HG02759 (cell line): ENCODE measurements at regions not wholly inside any gene's neighbourhood (a gene's known extent, or its start where the extent isn't known, plus 50 kb on each side); places are given as distances from the start of the nearest gene placed in this dataset.

Source experiments
- ATAC-seq: cut with Tn5 transposase; IDR thresholded peaks from one replicate; pipeline ENCODE4 v1.9.1; 2021; ENCODE audit warnings: mild to moderate bottlenecking, moderate library complexity; ENCODE audit not compliant: unreplicated experiment

DNA sequence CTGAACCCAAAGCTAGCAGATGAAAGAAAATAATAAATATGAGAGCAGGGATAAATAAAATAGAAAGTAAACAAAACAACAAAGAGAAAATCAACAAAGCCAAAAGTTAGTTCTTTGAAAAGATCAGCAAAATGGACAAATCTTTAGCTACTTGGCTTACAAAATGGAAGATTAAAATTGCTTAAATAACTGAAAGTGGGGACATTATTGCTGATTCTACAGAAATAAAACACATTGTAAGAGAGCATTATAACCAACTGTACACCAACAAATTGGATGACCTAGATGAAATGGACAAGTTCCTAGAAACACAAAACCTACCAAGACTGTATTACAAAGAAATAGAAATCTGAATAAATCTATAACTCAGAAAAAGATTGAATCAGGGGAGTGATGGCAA lies 238.3 kb upstream of the C1orf87 start:
- ATAC-seq, result no peak

DNA sequence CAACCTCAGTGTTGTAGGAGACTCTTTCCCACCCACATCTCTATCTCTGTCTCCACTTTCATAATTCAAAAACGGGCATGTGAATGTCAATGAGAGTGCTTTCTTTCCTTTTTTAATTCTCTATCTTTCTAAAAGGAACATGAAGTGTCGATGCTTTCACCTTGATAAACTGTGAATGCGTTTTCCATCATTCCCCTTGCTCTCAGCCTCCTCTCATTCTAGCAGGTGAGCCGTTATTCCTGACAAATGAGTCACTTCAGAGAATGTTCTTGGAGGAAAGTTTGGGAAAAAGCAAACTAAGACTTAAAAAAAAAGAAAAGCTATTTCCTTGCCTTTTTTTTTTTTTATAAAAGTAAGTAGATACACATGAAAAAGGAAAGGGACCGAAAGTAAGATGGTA lies 226.0 kb upstream of the C1orf87 start:
- ATAC-seq, result no peak

DNA sequence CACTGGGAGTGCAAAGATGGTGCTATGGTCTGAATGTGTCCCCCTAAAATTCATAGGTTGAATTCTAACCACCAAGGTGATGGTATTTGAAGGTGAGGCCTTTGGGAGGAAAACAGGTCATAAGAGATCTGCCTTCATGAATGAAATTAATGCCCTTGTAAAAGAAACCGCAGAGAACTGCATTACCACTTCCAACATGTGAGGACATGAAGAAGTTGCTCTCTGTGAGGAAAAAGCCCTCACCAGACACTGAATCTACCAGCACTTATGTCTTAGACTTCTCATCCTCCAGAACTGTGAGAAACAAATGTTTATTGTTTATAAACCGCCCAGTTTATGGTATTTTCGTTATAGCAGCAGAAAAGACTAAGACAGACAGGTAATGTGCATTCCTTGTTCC lies 224.7 kb upstream of the C1orf87 start:
- no peak for ATAC-seq

DNA sequence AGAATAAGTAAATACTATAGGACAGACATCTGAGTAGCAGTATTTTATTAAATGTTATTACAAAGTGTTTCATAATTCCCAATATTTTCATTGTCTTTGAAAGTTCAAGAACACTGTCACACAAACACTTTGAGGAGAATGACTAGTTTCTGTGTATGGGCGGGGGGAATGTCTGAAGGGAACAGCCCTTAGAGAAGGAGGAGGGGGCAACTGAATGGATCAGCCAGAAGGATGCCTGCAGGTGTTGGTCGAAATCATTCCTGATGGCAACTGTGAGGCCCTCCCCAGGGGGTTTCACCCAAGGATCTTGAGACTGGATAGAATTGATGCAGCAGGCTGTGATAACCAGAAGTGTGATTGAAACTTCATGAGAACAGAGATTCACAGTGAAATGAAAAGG lies 223.2 kb upstream of the C1orf87 start:
- ATAC-seq, result no peak

DNA sequence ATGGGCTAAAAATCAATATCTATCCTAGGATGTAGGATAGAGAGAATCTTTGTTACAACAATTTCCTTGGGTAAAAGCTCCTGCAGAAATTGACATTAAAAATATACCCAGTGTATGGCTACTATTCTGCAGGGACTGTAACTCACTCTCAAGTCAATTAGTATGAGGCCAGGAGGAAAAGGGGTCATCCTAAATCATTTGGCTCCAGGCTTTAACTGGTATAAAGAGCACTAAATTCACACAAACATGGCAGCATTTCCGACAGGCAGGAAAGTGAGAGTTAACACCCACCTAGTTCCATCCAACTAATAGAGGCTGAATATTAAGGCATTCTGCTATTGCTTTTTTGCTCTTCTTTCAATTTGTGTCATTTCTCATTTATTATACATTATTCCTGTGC lies 218.6 kb upstream of the C1orf87 start:
- no peak for ATAC-seq

DNA sequence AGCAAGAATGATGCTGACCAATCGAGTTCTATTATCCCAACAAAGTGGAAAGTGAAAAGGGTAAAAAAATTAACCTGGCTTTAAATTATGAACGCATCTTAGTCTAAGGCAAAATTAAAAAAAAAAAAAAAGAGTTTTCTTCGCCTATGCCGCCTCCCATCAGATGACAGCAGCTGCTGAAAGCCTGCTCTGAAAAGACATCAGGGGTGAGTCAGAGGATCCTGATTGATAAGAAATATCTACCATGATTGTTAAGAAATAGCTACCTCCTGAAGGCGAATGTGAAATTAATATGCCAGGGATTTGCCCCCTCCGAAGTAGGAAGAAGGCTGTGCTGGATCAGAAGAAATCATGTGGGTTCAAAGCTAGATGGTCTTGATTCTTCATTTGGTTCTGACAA lies 216.8 kb upstream of the C1orf87 start:
- ATAC-seq, result no peak

DNA sequence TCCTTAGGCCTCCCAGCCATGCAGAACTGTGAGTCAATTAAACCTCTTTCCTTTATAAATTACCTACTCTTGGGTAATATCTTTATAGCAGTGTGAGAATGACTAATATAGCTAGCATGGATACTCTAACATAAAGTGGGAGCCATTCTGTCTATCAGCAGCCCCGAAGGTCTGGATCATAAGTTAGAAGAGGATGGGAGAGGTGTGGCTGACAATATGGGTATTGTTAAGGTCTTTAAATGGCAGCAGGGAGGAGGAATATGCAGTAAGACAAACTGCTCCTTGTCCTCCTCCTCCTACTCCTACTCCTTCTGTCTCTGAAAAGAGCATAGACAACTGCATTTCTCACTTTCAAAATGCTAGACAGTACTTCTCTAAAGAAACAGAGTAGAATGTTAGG lies 214.0 kb upstream of the C1orf87 start:
- ATAC-seq, result no peak

DNA sequence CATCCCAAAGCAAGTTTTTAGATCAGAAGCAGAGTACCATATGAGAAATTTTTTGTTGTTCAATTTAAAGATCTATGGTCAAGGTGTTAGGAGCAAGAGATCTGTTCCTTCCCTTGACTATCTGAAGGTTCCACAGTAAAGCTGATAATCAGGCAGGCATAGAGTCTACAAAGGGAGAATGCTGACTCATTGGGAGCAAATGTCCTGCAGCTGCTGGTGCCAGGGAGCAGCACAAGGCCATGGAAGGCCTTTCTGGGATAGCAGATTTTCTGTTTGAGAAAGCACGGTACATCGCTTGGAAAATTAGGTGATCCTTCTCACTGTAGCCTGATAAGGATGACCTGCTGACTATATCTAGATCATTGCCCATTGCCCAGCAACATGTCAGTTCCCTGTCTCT lies 210.1 kb upstream of the C1orf87 start:
- ATAC-seq, result no peak

DNA sequence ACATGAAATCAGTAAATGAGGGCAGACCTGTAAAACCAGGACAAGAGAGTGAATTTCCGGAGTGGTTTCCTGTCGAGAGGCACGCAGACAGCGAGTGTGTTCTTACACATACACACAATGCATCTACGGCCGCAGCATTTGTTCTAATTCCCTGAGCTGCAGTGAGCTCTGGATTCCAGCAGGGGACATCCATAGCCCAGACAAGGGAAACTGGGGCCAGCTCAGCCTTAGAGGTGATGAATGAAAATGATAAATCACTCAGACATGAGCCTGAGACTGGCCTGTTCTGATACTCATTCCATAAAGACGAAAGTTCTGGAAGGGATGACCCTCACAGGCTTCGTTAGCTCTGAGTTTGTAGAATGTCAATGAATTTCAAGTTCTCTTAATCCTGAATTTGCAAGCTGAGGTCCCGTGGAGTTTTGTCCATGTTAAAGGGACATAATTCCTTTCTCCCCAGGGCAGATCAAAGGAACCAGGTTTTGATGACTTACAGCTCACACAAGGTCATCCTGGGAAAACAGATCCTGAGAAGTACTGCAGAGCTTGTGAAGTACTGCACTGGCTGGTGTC lies 207.9 kb upstream of the C1orf87 start:
- ATAC-seq, result peak; percentile 98

DNA sequence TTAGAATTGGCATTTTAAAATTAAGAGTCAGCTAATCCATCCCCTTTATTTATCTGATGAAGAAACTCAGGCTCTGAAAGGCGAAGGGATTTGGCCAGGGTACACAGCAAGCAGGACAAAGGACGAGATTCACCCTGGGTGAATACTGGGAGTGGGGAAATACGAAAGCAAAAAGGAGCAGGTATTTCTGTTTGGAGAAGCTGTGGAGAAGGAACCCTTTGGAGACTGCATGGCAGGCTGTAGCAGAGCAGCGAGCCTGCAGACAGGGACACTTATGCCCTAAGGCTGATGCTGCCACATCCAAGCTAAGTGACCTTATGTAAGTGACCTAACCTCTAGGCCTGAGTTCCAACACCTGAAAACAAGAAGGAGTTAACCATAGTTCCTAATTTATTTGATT lies 207.2 kb upstream of the C1orf87 start:
- peak; percentile 12 for ATAC-seq

DNA sequence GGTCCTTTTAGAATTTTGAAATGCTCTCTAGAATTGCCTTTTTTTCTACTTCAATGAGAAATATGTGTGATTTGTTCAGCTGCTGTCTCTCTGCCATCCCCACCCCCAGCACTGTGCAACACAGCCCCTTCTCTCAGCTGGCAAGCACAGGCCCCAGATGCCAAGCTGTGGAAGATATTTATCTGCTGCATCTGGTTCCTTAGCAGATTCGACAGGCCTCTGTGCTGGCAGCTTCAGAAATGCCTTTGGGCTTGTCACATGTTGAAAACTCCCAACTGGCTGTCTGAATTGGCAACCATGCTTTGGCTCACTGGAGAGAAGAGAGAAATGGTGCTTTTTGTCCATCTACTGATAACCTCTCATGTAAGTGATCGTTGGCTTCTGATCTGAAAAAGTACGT lies 206.7 kb upstream of the C1orf87 start:
- no peak for ATAC-seq

DNA sequence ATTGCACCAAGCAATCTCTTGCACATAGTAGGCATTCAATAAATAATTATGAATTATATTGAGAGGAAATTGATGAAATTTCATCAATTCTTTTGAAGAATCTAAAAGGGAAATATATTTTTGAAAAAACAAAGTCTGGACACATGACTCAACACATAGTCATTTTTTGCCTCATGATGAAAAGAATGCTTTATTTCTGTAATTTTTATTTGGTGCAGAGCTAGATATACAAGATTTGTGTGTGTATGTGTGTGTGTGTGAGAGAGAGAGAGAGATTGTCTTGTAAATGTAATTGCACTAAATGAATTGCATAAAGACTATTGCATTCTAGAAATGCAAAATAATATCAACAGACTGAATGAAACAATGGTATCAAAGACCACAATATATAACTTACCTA lies 206.2 kb upstream of the C1orf87 start:
- ATAC-seq, result no peak

DNA sequence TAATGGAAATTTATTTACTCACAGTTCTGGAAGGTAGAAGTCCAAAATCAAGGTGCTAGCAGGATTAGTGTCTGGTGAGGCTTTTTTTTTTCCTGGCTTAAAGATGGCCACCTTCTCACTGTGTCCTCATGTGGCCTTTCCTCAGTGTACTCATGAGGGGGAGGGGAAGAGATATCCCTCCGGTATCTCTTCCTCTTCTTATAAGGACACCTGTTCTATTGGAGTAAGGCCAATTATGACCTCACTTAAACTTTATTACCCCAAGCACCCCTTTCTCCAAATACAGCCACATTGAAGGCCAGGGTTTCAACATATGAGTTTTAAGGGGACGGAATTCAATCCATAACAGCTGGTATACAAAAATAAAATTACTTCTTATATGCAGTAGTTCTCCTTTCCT lies 203.7 kb upstream of the C1orf87 start:
- no peak for ATAC-seq

DNA sequence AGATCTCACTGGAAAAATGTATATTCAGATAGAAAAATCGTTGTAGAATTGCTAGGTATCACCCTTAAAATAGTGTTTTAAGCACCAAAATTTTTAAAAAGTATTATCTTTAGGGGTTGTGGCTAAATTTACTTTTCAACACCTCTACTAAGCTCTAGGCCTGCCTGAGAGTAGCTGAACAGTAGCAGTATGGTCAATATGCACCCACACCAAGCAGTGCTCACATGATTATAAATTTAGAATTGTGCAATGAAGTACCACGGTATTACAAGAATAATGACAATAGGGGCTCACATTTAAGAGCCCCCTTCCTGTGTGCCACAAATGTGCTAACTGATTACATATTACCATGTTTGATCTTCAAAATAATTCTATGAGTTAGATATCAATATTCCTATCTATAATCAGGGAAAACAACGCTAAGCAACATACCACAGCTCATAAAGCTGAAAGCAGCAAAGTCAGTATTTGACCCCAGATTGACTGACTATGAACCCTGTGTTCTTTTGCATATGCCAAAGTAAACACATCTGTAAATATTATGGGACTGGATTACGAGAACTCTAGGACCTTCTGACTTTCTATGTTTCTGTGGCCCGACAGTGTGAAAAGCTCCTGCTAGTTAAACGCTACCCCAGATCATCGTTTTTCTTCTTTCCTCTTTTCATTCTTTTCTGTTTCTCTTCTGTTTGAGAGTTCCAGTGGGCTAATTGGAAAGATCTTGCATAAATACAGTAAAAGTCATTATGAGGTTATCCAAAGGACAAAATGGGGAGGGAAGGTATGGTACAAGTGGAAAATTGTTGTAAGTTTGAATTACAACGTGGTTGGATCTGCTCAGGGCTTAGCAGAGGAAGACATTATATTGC lies 201.1 kb upstream of the C1orf87 start:
- no peak for ATAC-seq

DNA sequence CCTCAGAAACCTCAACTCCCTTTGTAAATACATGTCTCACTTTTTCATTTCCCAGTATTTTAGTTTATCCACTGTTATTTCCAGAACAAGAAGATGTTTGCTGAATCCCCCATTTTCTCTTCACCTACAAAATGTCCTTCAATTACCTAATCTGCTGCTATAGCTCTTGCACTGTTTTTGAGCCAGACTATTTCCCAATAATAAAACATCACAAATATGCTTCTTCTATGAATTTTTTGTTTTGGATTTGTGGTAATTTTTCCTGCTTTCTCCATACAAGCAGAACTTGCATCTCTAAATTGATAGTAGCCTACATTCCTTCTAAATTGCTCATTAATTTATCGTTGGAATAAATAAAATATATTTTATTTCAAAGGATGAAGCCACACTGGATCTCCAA lies 199.6 kb upstream of the C1orf87 start:
- ATAC-seq, result no peak

DNA sequence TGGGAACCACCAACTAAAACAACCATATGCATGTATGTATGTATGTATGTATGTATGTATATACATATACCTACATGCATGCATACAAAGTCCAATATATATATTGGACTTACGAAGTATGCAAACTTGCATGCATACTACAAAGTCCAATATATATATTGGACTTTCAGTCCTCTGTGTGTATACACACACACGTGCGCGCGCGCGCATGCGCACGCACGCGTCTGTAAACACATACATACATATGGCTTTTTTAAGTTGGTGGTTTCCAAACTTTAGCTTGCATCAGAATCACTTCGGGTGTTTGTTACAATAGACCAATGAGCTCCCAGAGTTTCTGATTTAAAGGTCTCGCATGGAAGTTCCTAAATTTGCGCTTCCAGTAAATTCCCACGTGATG lies 197.5 kb upstream of the C1orf87 start:
- ATAC-seq, result no peak

DNA sequence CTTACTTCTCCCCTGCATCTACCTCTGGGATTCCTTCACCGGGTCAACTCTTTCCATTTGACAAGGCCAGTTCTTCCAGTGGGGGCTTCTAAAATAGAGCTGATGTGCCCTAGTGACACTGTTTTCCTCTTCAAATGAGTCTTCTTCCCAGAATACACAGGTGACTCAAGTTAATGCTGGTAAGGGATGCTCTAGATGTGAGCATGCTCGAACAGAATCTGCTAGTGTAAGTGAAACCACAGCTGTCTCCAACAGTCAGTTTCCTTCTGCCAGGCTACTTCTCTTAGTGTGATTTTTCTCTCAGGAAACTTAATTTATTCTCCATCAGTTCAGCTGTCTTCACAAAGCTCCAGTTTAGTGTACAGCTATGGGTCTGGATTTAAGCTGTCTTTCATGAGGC lies 194.9 kb upstream of the C1orf87 start:
- no peak for ATAC-seq

DNA sequence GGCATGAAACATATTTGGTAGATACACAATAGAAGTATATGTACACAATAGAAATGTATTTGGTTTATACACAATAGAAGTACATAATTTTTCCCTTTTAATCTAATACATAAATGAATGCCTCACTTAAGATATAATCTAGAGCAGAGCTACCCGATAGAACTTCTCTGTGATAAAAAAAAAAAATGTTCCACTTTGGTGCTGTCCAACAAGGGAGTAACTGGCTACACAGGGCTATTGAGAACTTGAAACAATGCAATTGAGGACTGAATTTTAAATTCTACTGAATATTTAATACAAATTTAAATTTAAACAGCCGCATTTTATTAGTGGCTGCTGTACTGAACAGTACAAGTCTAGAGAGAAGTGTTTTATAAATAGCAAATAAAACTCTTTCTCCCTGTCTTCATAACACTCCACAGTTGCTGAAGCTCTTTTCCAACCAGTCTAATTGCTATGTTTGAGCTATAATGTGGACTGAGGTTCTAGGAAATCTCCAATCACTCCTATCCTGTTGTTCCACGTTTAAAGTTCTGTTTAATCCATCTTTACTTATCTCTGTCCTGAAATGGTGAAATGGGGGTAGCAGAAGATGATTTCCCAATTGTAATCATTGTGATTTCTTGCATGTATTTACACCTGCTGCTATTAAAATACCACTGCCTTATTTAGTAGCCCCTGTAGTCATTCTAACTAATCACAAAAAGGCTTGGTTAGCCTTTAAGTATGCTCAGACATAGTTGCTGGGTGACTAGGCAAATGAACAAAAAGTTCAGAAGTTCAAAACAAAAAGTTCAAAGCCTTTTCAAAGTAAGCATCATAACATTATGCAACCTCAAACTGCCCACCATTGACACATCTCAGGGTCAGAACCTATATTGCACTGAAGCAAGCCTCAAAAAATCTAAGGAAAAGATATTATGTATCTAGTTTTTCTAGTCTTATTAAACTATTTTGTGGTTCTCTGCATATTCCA lies 192.3 kb upstream of the C1orf87 start:
- no peak for ATAC-seq

DNA sequence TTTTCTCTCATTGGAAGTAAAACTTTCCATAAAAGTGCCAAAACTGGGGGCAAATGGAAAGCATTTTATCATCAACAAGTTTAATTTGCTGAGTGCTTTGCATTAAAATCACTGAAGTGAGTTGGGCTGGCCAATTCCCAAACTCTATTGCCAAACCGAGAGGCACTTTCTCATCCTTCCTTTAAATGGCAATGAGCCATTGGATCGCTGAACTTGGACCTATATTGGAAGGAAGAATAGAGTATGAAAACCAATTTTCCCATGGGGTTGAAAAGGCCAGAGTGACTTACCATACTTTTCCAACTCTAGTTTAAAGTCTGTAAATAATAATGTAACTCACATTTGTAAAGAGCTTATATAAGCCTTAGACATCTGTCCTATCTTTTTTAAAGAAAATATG lies 189.1 kb upstream of the C1orf87 start:
- ATAC-seq, result no peak

DNA sequence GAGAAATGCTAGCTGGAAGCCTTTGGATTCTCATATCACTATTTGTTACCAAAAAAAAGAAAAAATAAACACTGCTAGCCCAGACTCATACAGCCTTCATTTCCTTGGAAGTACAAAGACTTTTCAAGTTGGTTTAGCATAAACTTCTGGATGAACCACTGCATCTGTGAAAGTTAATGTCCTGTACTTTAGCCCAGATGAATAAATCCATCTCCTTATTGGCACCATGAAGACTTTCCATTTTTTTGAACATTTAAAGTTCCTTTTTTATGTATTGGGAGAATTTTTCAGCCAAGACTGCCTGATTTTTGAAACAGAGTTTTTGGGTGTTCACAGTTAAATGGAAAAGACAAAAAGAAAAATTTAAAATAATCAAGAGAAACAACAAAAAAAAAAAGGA lies 184.0 kb upstream of the C1orf87 start:
- ATAC-seq, result no peak

DNA sequence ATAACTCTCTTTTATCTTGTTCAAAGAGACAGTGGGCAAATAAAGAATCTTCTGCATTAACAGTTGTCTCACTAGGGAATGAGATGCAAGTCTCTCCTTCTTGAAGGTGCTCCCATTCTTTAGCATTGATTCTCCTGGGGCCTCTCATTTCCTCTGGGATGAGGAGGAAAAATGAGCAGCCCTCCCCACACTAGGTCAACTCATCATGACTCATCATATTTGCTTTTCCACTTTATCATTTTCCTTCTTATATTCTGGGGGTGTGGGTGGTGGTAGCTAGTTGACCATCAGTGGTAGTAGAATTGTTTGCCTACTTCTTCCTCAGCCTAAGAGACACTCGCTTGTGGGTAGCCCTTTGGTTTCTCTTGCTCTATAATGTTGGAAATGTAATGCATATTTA lies 182.0 kb upstream of the C1orf87 start:
- no peak for ATAC-seq

DNA sequence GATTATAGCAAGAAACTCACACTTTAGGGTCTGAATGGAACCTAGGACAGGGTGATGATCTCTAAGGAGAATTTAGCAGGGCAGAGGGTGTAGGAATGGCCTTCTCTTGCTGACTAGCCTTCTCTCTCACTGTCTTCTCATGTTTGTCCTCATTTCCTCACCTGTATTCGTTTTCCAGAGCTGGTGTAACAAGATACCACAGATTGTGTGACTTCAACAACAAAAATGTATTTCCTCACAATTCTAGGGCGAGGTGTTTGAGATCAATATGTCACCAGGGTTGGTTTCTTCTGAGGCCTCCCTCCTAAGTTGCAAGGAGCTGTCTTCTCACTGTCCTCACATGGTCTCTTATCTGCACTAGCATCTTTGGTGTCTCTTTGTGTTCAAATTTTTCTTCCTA lies 177.9 kb upstream of the C1orf87 start:
- no peak for ATAC-seq
